ENCODE measurements at regions not wholly inside any gene's neighbourhood (a gene's known extent, or its start where the extent isn't known, plus 50 kb on each side); places are given as distances from the start of the nearest gene placed in this dataset.

- no peak for TF ChIP-seq CTCF (IDR thresholded peaks at IDR 0.05)
- no peak for TF ChIP-seq POLR2A (IDR thresholded peaks at IDR 0.05)
Measured at GRCh38 chr15:95761501-95762165, 568.9 kb upstream of the NR2F2 start.

All from uterus (tissue), 2 donors.